ENCODE measurements at regions not wholly inside any gene's neighbourhood (a gene's known extent, or its start where the extent isn't known, plus 50 kb on each side); places are given as distances from the start of the nearest gene placed in this dataset.

GRCh38 chr18:56522816-56523215, 115.6 kb downstream of the TXNL1 start (continued):
- TF ChIP-seq CUX1 (IDR thresholded peaks at IDR 0.05; ENCODE audit: insufficient replicate concordance, low read depth, low read length), result no peak
- TF ChIP-seq ZBTB33 (IDR thresholded peaks at IDR 0.05), result no peak
- no peak for TF ChIP-seq IKZF2 (IDR thresholded peaks at IDR 0.05)
- no peak for TF ChIP-seq GATAD2B (conservative IDR thresholded peaks at IDR 0.05; ENCODE audit: low read depth)
- no peak for TF ChIP-seq ZBTB4 (CRISPR knock-in tag; IDR thresholded peaks at IDR 0.05)
- TF ChIP-seq BMI1 (IDR thresholded peaks at IDR 0.05; ENCODE audit: borderline replicate concordance), result no peak
- no peak for TF ChIP-seq PRDM15 (CRISPR knock-in tag; IDR thresholded peaks at IDR 0.05)
- TF ChIP-seq TCF12 (IDR thresholded peaks at IDR 0.05; ENCODE audit: low read depth, low read length), result no peak
- no peak for TF ChIP-seq IKZF1 (conservative IDR thresholded peaks at IDR 0.05)
- TF ChIP-seq ZNF622 (IDR thresholded peaks at IDR 0.05), result no peak
